Heart right ventricle (tissue), 16 donors: ENCODE measurements at regions not wholly inside any gene's neighbourhood (a gene's known extent, or its start where the extent isn't known, plus 50 kb on each side); places are given as distances from the start of the nearest gene placed in this dataset.
"Not testable (repeated sequence)": the region's sequence is repeated elsewhere in the genome, so short reads cannot be mapped to it uniquely, and the experiment has no call there.

Source experiments
- ATAC-seq, 8 donors: fragments of 200-7000 bp; cut with Tn5 transposase; one replicate each; pipeline ENCODE4 v1.9.1; 2020; ENCODE audit warnings: mild to moderate bottlenecking in 8 of 8, moderate library complexity in 8 of 8, moderate number of reproducible peaks in 1 of 8
- DNase-seq, 2 donors: peaks; one replicate each; pipeline ENCODE4 v3.0.0-alpha.2; 2020
- H3K27ac ChIP-seq, 10 donors: fragments of 200-600 bp; sonication (generic) in 2 of 10; one replicate each; pipeline versions ENCODE4 v1.5.0 to v1.8.0; 2020 to 2022; ENCODE audit warnings: mild to moderate bottlenecking in 3 of 10
- H3K27me3 ChIP-seq, 7 donors: fragments of 200-600 bp; one replicate each; pipeline ENCODE4 v1.8.0; 2021 to 2022; ENCODE audit warnings: mild to moderate bottlenecking in 2 of 7
- H3K36me3 ChIP-seq, 9 donors: fragments of 200-600 bp; sonication (generic) in 1 of 9; one replicate each; pipeline versions ENCODE4 v1.5.0 to v1.8.0; 2020 to 2022; ENCODE audit warnings: mild to moderate bottlenecking in 2 of 9
- H3K4me1 ChIP-seq, 9 donors: fragments of 200-600 bp; sonication (generic) in 1 of 9; one replicate each; pipeline versions ENCODE4 v1.5.0 to v1.8.0; 2020 to 2022; ENCODE audit warnings: mild to moderate bottlenecking in 4 of 9
- H3K4me3 ChIP-seq, 10 donors: fragments of 200-600 bp; sonication (generic) in 2 of 10; one replicate each; pipeline versions ENCODE4 v1.5.0 to v1.8.0; 2020 to 2022; ENCODE audit warnings: mild to moderate bottlenecking in 7 of 10, moderate library complexity in 2 of 10
- H3K9me3 ChIP-seq, 11 donors: fragments of 200-600 bp in 10 of 11; sonication (generic) in 2 of 11; one replicate each; pipeline versions ENCODE4 v1.5.0 to v1.8.0; 2013 to 2022; ENCODE audit warnings: mild to moderate bottlenecking in 2 of 11, control low read depth in 1 of 11, moderate library complexity in 1 of 11
- CTCF ChIP-seq, 9 donors: fragments of 200-600 bp; sonication (generic) in 2 of 9; IDR thresholded peaks; one replicate each; pipeline versions ENCODE4 v1.5.0 to v1.8.0; 2021 to 2022; ENCODE audit warnings: antibody characterized with exemption in 9 of 9, mild to moderate bottlenecking in 5 of 9, moderate library complexity in 1 of 9
- WGBS, 2 donors: extraction: QIAGEN DNeasy Blood & Tissue Kit; methylation state at CpG; one replicate each; pipeline ENCODE4 v1.1.7; 2013; ENCODE audit warnings: inconsistent platforms in 1 of 2; 5-methylcytosine and 5-hydroxymethylcytosine counted together
- intact Hi-C, 10 donors: fragments of 100-400 bp; cut with DNase I; formaldehyde crosslinking; loops; one replicate each; pipeline versions ENCODE4 v1.11.1 to v1.14.2; 2022
- donor health status: Arrhythmogenic right ventricular cardiomyopathy.
- donor health status: ischemic (EF 13 %, LVEDD 7.1; RV severe dilation, severe dysfunction).
- donor health status: healthy with polysubstance abuse.
- donor health status: DM: no; HTN: yes; CAD: no.
- donor health status: DM: no; HTN: no; CAD: no.
- donor health status: ischemic (EF 25% LVEDD 6.9; RV normal size, moderate dysfunction).
- donor health status: ischemic (EF 25% LVEDD 5.7; RV mildly dilated, moderate dysfunction).
- donor health status: healthy.
- donor health status: DM: yes; HTN: yes; CAD: no.
- donor health status: Ischemic cardiomyopathy.
- donor health status: ischemic (EF 35%, LVEDD 5.7; RV mildly dilated, moderate dysfunction).
- donor health status: nonischemic (EF 11% LVEDD 7.7; RV severe dilation, severe dysfunction).
- donor health status: DM: yes; HTN: yes; CAD: no.
- donor health status: PGD.
- donor health status: ischemic (EF 29% LVEDD 5.4; RV normal size, mild dysfunction).
- donor health status: nonischemic (EF 23%, LVEDD 6.1; RV moderate dilation, normal function).

- ATAC-seq (no peak), DNase-seq (no peak)
- no peak for TF ChIP-seq CTCF (IDR thresholded peaks at IDR 0.05)
- peaks cover 41 to 100% (median 97%) of the 10 kb centered on the region in 7 donors for H3K27me3 ChIP-seq
- intact Hi-C loops: loop anchor here in 3 of 10 donors (10.0 kb wide), 3 partner anchors 72 to 352 kb away; partner anchors contain the start of gene EN2 (in 1 of the 3)
- H3K9me3 ChIP-seq: no peaks in the 10 kb centered on the region
- no peak overlapping the region for H3K4me3 ChIP-seq
- 30 to 39% methylated on average over 5 of the region's 5 CpGs for WGBS, 2 donors
- H3K4me1 ChIP-seq: peaks cover 0 to 36% (median 32%) of the 10 kb centered on the region in 9 donors
- no peaks in the 10 kb centered on the region for H3K36me3 ChIP-seq
- H3K27ac ChIP-seq: no peak overlapping the region
Observed at GRCh38 chr7:155382802-155383171, 75.1 kb upstream of the EN2 start.

- no peak for DNase-seq
- peaks cover 0 to 27% (median 25%) of the 10 kb centered on the region in 9 donors for H3K4me1 ChIP-seq
- ATAC-seq: no peak
- intact Hi-C loops: loop anchor here in 3 of 10 donors (10.0 kb wide), 3 partner anchors 71 to 351 kb away; partner anchors contain the start of gene EN2 (in 1 of the 3)
- WGBS, 2 donors: 66 to 74% methylated on average over 19 of the region's 19 CpGs
- H3K36me3 ChIP-seq: no peaks in the 10 kb centered on the region
- H3K27ac ChIP-seq: no peak overlapping the region
- H3K9me3 ChIP-seq: no peaks in the 10 kb centered on the region
- no peak for TF ChIP-seq CTCF (IDR thresholded peaks at IDR 0.05)
- H3K27me3 ChIP-seq: peaks cover 31 to 100% (median 97%) of the 10 kb centered on the region in 7 donors
- H3K4me3 ChIP-seq: no peak overlapping the region
Observed at GRCh38 chr7:155383756-155384491, 74.0 kb upstream of the EN2 start.

- WGBS, 2 donors: 79% methylated on average over 8 of the region's 8 CpGs
- intact Hi-C loops: loop anchor here in 3 of 10 donors (10.0 kb wide), 3 partner anchors 70 to 350 kb away; partner anchors contain the start of gene EN2 (in 1 of the 3)
- no peak for DNase-seq
Observed at GRCh38 chr7:155384751-155385150, 73.2 kb upstream of the EN2 start.

GRCh38 chr7:155385182-155385581 lies 72.7 kb upstream of the EN2 start:
- H3K4me3 ChIP-seq, H3K9me3 ChIP-seq, H3K36me3 ChIP-seq, H3K27ac ChIP-seq, DNase-seq, ATAC-seq: not testable (repeated sequence)
- Histone ChIP-seq H3K4me1 (peaks cover 0 to 25% (median 23%) of the 10 kb centered on the region in 9 donors), H3K27me3 (peaks cover 28 to 100% (median 96%) of the 10 kb centered on the region in 7 donors)
- intact Hi-C loops: loop anchor here in 3 of 10 donors (10.0 kb wide), 3 partner anchors 70 to 350 kb away; partner anchors contain the start of gene EN2 (in 1 of the 3)
- WGBS, 2 donors: 85 to 86% methylated on average over 26 of the region's 26 CpGs

More at GRCh38 chr7:155384751-155385150, 73.2 kb upstream of the EN2 start:
- no peak for TF ChIP-seq CTCF (IDR thresholded peaks at IDR 0.05)
- H3K9me3 ChIP-seq: no peaks in the 10 kb centered on the region
- H3K36me3 ChIP-seq: no peaks in the 10 kb centered on the region
- ATAC-seq: no peak
- no peak overlapping the region for H3K27ac ChIP-seq
- H3K27me3 ChIP-seq: peaks cover 28 to 100% (median 97%) of the 10 kb centered on the region in 7 donors
- no peak overlapping the region for H3K4me3 ChIP-seq
- H3K4me1 ChIP-seq: peaks cover 0 to 27% (median 25%) of the 10 kb centered on the region in 9 donors
